ENCODE measurements at regions not wholly inside any gene's neighbourhood (a gene's known extent, or its start where the extent isn't known, plus 50 kb on each side); places are given as distances from the start of the nearest gene placed in this dataset.

DNA sequence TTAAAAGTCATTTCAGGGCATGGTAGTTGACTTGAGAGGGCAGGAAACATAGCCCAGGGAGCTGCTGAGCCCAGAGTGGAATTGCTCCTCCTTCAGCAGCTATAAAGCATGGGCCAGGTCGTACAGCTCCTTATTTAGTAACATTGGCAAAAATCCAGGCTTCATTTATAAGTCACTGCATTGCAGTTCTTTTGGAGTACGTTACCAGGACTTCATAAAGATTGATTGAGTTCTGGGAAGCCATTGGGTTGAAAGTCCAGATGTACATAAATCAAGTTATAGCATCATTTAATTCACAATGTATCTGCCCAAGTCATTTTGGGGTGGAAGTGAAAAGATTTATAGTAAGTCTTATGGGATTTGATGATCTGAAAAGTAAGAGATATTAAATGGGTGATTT, 53.0 kb upstream of the ANKEF1 start:
- no peak for DNase-seq
- intact Hi-C loops (cut with DNase I), result loop anchor here in 3 of 10 donors (5.0 to 10.0 kb wide), 2 partner anchors 443 to 1560 kb away; no protein-coding TSS in a partner anchor

DNA sequence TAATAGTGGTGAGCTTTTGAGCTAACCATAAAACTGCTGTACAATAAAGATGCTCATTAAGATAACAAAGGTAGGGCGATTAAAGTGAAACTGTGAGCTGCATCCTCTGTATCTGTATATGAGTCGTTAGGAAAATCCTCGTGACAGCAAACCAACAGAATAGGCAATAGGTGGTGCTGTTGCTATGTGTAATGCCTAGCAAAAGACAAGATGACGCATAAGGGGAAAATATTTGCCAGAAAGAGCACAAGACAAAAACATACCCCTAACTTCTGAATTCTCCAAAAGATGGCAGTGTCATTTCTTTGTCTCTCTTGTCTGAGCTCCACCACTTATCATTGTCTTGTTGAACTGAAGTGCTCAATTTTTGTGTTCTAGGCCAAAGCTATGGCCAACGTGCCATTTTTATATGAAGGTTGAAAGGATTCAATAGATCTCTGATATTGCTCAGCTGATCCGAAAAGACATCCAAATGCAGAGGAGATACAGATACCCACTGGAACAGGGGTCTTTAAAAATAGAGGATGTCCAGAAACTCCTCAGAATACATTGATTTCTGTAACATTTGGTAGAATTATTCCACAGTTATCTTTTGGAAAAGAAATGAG, 56.3 kb upstream of the ANKEF1 start:
- Histone ChIP-seq H3K27me3 (peaks cover 0 to 7% (median 0%) of the 10 kb centered on the region in 7 donors), H3K4me3 (no peak overlapping the region), H3K36me3 (no peaks in the 10 kb centered on the region), H3K9me3 (no peaks in the 10 kb centered on the region), H3K4me1 (peaks cover 0 to 6% (median 0%) of the 10 kb centered on the region in 9 donors), H3K27ac (no peak overlapping the region)
- ATAC-seq, result peak in 7 of 8 donors; percentile 80 to 93 (median 83)
- DNase-seq, result peak in 1 of 2 donors; percentile 64
- intact Hi-C loops (cut with DNase I), result loop anchor here (1.0 to 10.0 kb wide), 14 partner anchors 112 to 1569 kb away; no protein-coding TSS in a partner anchor
- TF ChIP-seq, protein P1, sequence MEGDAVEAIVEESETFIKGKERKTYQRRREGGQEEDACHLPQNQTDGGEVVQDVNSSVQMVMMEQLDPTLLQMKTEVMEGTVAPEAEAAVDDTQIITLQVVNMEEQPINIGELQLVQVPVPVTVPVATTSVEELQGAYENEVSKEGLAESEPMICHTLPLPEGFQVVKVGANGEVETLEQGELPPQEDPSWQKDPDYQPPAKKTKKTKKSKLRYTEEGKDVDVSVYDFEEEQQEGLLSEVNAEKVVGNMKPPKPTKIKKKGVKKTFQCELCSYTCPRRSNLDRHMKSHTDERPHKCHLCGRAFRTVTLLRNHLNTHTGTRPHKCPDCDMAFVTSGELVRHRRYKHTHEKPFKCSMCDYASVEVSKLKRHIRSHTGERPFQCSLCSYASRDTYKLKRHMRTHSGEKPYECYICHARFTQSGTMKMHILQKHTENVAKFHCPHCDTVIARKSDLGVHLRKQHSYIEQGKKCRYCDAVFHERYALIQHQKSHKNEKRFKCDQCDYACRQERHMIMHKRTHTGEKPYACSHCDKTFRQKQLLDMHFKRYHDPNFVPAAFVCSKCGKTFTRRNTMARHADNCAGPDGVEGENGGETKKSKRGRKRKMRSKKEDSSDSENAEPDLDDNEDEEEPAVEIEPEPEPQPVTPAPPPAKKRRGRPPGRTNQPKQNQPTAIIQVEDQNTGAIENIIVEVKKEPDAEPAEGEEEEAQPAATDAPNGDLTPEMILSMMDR (IDR thresholded peaks at IDR 0.05), result peak; percentile 53 to 94 (median 79)
- WGBS, 2 donors, result 23 to 24% methylated on average over 6 of the region's 6 CpGs

More for the DNA sequence above, 53.0 kb upstream of the ANKEF1 start:
- no peaks in the 10 kb centered on the region for H3K36me3 ChIP-seq
- H3K27me3 ChIP-seq, result peaks cover 0 to 4% (median 0%) of the 10 kb centered on the region in 7 donors
- no peaks in the 10 kb centered on the region for H3K9me3 ChIP-seq
- no peak overlapping the region for H3K4me3 ChIP-seq
- TF ChIP-seq, protein P1 (IDR thresholded peaks at IDR 0.05), result no peak
- 28 to 29% methylated on average over 2 of the region's 2 CpGs for WGBS, 2 donors
- peaks cover 0 to 15% (median 0%) of the 10 kb centered on the region in 9 donors for H3K4me1 ChIP-seq
- no peak for ATAC-seq
- no peak overlapping the region for H3K27ac ChIP-seq

DNA sequence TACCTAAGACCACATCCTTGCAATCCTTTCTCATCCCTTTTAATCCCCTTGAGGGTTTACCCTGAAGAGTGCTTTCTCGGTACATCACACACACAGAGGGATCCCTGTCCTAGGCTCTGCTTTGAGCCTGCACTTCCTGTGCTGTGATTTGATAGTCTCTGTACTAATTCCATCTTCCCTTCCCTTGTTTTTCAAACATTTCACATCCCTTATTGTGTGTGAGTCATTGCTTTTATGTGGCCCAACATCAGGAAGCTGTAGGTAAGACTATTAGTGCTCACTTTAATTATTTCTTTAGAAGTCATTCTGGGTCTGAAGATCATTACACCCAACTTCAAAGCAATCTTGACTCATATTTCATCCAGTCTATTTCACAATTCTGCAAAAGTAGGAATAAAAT, 57.2 kb upstream of the ANKEF1 start:
- Histone ChIP-seq H3K4me1 (no peaks in the 10 kb centered on the region), H3K27me3 (peaks cover 0 to 7% (median 0%) of the 10 kb centered on the region in 7 donors), H3K4me3 (no peak overlapping the region), H3K36me3 (no peaks in the 10 kb centered on the region), H3K27ac (no peak overlapping the region), H3K9me3 (no peaks in the 10 kb centered on the region)
- DNase-seq, result no peak
- intact Hi-C loops (cut with DNase I), result loop anchor here (1.0 to 10.0 kb wide), 15 partner anchors 111 to 1570 kb away; no protein-coding TSS in a partner anchor
- no peak for ATAC-seq
- TF ChIP-seq, protein P1 (IDR thresholded peaks at IDR 0.05), result no peak
- 25 to 26% methylated on average over 1 of the region's 1 CpG for WGBS, 2 donors

DNA sequence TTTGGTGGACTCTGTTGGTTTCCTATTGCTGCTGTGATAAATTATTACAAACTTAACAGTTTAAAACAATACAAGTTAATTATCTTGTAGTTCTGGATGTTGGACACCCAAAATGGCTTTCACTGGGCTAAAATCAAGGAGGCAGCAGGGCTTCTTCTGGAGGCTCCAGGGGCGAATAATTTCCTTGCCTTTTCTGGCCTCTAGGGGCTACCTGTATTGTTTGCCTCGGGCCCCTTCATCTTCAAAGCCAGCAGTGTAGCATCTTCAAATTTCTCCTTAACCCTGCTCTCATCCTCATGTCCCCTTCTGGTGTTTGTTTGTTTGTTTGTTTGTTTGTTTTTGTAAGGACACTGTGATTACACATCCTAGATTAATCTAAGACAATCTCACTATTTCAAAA, 60.5 kb upstream of the ANKEF1 start:
- WGBS, 2 donors, result 55 to 58% methylated on average over 2 of the region's 2 CpGs
- ATAC-seq (no peak), DNase-seq (no peak)
- Histone ChIP-seq H3K4me1 (no peaks in the 10 kb centered on the region), H3K4me3 (no peak overlapping the region), H3K27me3 (peaks cover 0 to 30% (median 4%) of the 10 kb centered on the region in 7 donors), H3K9me3 (no peaks in the 10 kb centered on the region), H3K36me3 (no peaks in the 10 kb centered on the region), H3K27ac (no peak overlapping the region)
- TF ChIP-seq, protein P1 (IDR thresholded peaks at IDR 0.05), result no peak
- intact Hi-C loops (cut with DNase I), result loop anchor here in 6 of 10 donors (10.0 kb wide), 5 partner anchors 120 to 1570 kb away; no protein-coding TSS in a partner anchor
